ENCODE measurements at regions not wholly inside any gene's neighbourhood (a gene's known extent, or its start where the extent isn't known, plus 50 kb on each side); places are given as distances from the start of the nearest gene placed in this dataset.

DNA sequence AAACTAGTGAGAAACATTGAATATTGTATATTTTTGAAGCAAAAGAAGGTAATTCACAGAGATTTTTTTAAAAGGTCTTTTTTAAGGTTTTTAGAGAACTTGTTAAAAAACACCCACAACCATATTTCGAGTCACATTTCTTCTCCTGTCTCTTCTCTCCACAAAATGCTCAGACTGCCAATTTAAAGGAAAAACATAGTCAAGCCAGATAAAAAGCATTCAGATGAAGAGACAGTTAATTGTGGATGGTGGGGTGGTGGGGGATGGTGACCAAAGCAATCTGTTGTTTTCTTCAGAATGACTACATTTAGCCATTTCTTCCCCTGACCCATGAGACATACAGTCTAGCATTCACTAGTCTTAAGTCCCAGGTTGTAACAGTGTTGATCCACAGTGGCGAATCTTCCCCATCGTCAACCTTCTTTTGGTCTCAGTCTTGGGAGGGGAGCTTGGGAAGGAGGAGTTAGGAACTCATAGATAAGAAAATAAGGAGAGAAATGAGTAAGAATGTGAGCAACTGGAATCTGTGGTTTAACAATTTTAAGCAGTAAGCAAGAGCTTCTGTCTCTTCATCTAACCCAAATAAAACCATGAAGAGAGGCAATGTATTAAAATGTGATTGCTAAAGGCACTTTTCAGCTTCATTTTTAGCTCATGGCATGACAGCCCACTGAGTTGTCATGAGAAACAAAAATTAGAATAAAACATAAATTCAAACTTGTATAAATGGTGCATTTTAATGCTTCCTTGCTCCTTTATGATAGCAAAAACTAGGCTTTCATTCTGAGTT lies 413.7 kb upstream of the FSHR start:
- Histone ChIP-seq H3K27ac (ENCODE audit: insufficient read length, low read depth, low read length) (no peak overlapping the region), H3K27me3 (ENCODE audit: insufficient read depth, low read length) (no peaks in the 10 kb centered on the region), H4K91ac (ENCODE audit: insufficient read length, low read depth, low read length) (no peak overlapping the region), H2BK12ac (ENCODE audit: insufficient read length, low read depth, low read length) (no peak overlapping the region), H4K8ac (replicated peaks; ENCODE audit: insufficient read length, low read depth, low read length) (no peak overlapping the region), H2AK5ac (ENCODE audit: insufficient read length, low read length) (no peak overlapping the region), H3K18ac (ENCODE audit: insufficient read length, low read depth, low read length) (no peak overlapping the region), H3K23me2 (ENCODE audit: insufficient read length, low read depth, low read length, poor library complexity, severe bottlenecking) (no peaks in the 10 kb centered on the region), H2BK20ac (ENCODE audit: low read depth, low read length, poor library complexity, severe bottlenecking) (no peak overlapping the region), H3K23ac (ENCODE audit: insufficient read length, low read depth, low read length) (no peak overlapping the region), H3K9ac (ENCODE audit: extremely low read depth, insufficient read length, low read length) (no peak overlapping the region), H3K4ac (ENCODE audit: low read depth, low read length) (no peak overlapping the region), H3K79me2 (ENCODE audit: insufficient read depth, low read length) (no peaks in the 10 kb centered on the region), H2BK120ac (ENCODE audit: low read depth, low read length, poor library complexity, severe bottlenecking) (no peak overlapping the region), H3K56ac (ENCODE audit: insufficient read length, low read depth, low read length) (no peak overlapping the region), H3K4me1 (ENCODE audit: insufficient read depth, low read length) (no peaks in the 10 kb centered on the region), H4K5ac (ENCODE audit: insufficient read length, low read depth, low read length) (no peak overlapping the region), H3K14ac (ENCODE audit: insufficient read depth, low read length) (no peak overlapping the region), H3K4me2 (ENCODE audit: insufficient read depth, insufficient read length, low read length) (no peak overlapping the region), H2AFZ (ENCODE audit: low read length) (no peak overlapping the region), H3K9me3 (ENCODE audit: control insufficient read depth, low read depth, low read length) (no peaks in the 10 kb centered on the region), H3K79me1 (ENCODE audit: insufficient read depth, low read depth, low read length, poor library complexity, severe bottlenecking) (no peaks in the 10 kb centered on the region), H2BK15ac (ENCODE audit: low read depth, low read length) (no peak overlapping the region), H4K20me1 (ENCODE audit: control insufficient read depth, insufficient read depth, insufficient read length) (no peaks in the 10 kb centered on the region), H2BK5ac (ENCODE audit: insufficient read length, low read length) (no peak overlapping the region), H3T11ph (ENCODE audit: low read length) (no peak overlapping the region)
- TF ChIP-seq, protein P1, sequence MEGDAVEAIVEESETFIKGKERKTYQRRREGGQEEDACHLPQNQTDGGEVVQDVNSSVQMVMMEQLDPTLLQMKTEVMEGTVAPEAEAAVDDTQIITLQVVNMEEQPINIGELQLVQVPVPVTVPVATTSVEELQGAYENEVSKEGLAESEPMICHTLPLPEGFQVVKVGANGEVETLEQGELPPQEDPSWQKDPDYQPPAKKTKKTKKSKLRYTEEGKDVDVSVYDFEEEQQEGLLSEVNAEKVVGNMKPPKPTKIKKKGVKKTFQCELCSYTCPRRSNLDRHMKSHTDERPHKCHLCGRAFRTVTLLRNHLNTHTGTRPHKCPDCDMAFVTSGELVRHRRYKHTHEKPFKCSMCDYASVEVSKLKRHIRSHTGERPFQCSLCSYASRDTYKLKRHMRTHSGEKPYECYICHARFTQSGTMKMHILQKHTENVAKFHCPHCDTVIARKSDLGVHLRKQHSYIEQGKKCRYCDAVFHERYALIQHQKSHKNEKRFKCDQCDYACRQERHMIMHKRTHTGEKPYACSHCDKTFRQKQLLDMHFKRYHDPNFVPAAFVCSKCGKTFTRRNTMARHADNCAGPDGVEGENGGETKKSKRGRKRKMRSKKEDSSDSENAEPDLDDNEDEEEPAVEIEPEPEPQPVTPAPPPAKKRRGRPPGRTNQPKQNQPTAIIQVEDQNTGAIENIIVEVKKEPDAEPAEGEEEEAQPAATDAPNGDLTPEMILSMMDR (conservative IDR thresholded peaks at IDR 0.05), result no peak
- Mint-ChIP-seq H3K4me3 (no peak overlapping the region), H3K4me1 (peaks cover 0 to 3% of the 10 kb centered on the region in 2 experiments; a peak in 1 of 4 replicates), H3K27ac (no peak overlapping the region), H3K36me3 (ENCODE audit: insufficient read depth in 1 of 3, low read depth in 3 of 3) (no peaks in the 10 kb centered on the region), H3K9me3 (no peaks in the 10 kb centered on the region), H3K27me3 (ENCODE audit: low read depth) (no peaks in the 10 kb centered on the region)
- no CpG with 5 or more reads among the region's 3 CpGs for WGBS (ENCODE audit: extremely low coverage, insufficient read length, low lambda C conversion rate)
- no peak for DNase-seq
